GM19463 (cell line): ENCODE measurements at regions not wholly inside any gene's neighbourhood (a gene's known extent, or its start where the extent isn't known, plus 50 kb on each side); places are given as distances from the start of the nearest gene placed in this dataset.

Source experiments
- ATAC-seq: cut with Tn5 transposase; IDR thresholded peaks from one replicate; pipeline ENCODE4 v1.9.1; 2021; ENCODE audit warnings: mild to moderate bottlenecking, moderate library complexity; ENCODE audit not compliant: unreplicated experiment

DNA sequence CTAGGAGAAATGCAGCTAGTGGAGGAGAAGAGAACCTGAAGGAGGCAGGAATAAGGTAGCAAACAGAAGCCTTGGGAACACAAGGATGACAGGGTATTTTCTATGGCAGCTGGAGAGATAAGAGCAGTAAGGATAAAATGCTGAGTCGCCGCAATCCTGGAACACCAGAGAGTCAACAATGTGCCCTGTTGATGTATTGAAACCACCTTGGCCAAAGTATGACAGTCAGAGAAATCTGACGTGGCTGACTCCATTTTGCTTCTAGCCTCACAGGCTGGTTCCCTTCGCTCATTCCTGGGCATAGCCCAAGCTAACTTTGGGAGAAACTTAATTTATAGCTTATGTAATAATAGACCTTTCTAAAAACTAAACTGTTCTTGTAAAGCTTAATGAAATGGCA lies 56.6 kb upstream of the C4orf54 start:
- ATAC-seq = no peak

- ATAC-seq = no peak
Measured at GRCh38 chr4:99712530-99712929, 54.9 kb upstream of the C4orf54 start.

- no peak for ATAC-seq
Measured at GRCh38 chr4:99712099-99712498, 54.5 kb upstream of the C4orf54 start.

DNA sequence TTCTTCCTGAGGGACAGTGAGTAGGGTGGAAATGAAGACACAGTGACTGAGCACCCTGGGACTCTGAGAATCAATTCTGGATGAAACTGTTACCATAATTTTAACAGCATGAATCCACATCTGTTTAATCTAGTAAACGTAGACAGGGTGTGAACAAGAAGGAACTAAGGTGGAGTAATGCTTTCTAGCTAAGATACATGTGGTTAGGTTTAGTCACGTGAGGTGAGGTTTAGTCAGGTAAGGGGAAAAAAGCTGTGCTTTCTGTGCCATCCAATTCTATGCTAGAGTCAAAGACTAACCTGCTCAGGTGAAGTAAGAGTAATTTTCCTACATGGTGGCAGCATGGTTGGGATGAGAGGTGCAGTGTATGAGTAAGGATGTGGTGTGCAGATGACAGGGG lies 54.0 kb upstream of the C4orf54 start:
- no peak for ATAC-seq

GRCh38 chr4:99710681-99711345 lies 53.2 kb upstream of the C4orf54 start:
- ATAC-seq = no peak

GRCh38 chr4:99710020-99710419 lies 52.4 kb upstream of the C4orf54 start:
- no peak for ATAC-seq

DNA sequence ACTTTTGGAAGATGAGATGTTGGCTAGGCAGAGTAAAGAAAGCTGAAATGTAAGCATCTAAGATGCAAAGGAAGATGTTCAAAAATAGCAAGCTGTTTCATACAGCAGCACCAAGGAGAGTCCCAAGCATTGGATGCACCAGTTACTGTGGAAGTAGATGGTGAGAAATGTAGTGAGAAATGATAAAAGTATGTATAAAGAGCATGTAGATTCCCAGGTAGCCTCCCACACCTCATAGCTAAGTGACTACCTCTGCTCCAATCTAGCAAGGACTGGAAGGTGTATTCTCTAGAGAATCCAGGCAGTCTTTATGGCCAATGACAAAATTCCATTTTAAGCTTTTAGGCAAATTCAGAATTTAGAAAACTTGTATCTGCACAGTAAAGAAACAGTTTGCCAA lies 50.9 kb upstream of the C4orf54 start:
- ATAC-seq = no peak
